K562 (cell line): ENCODE measurements at regions not wholly inside any gene's neighbourhood (a gene's known extent, or its start where the extent isn't known, plus 50 kb on each side); places are given as distances from the start of the nearest gene placed in this dataset.

ENCODE experiments used
- ATF1 ChIP-seq, 2 experiments: fragments of 450-650 bp in 1 of 2; IDR thresholded peaks; 2 replicates each; pipeline ENCODE4 v1.6.1; 2016; ENCODE audit warnings: missing compliant biosample characterization in 1 of 2, missing genetic modification characterization in 1 of 2
- BRF1 ChIP-seq: IDR thresholded peaks from 3 replicates; pipeline ENCODE4 v1.6.1; 2011; ENCODE audit warnings: borderline replicate concordance, mild to moderate bottlenecking; ENCODE audit not compliant: insufficient read length; ENCODE audit errors: extremely low read depth
- L3MBTL2 ChIP-seq: fragments of 450-650 bp; IDR thresholded peaks from 2 replicates; pipeline ENCODE4 v1.6.1; 2016; ENCODE audit warnings: mild to moderate bottlenecking, moderate library complexity
- NFE2 ChIP-seq: IDR thresholded peaks from 2 replicates; pipeline ENCODE4 v1.6.1; 2014; ENCODE audit warnings: antibody characterized with exemption, low read depth
- REST ChIP-seq, 2 experiments: fragments of 450-650 bp; formaldehyde crosslinking in 1 of 2; IDR thresholded peaks; 2 replicates each; pipeline versions ENCODE4 v1.4.0 to v1.6.1; 2014 to 2020; ENCODE audit warnings: mild to moderate bottlenecking in 2 of 2, borderline replicate concordance in 1 of 2, low read depth in 1 of 2
- UBTF ChIP-seq, 2 experiments: IDR thresholded peaks; 2 replicates each; pipeline ENCODE4 v1.6.1; 2012; ENCODE audit warnings: improper control_type of control experiment in 2 of 2, low read depth in 2 of 2, low read length in 2 of 2, borderline replicate concordance in 1 of 2
- TF ChIP-seq, protein P1 (sequence below): fragments of 150-350 bp; IDR thresholded peaks from 2 replicates; pipeline ENCODE4 v1.6.1; 2014; ENCODE audit warnings: low read depth, mild to moderate bottlenecking, low read length, borderline replicate concordance

DNA sequence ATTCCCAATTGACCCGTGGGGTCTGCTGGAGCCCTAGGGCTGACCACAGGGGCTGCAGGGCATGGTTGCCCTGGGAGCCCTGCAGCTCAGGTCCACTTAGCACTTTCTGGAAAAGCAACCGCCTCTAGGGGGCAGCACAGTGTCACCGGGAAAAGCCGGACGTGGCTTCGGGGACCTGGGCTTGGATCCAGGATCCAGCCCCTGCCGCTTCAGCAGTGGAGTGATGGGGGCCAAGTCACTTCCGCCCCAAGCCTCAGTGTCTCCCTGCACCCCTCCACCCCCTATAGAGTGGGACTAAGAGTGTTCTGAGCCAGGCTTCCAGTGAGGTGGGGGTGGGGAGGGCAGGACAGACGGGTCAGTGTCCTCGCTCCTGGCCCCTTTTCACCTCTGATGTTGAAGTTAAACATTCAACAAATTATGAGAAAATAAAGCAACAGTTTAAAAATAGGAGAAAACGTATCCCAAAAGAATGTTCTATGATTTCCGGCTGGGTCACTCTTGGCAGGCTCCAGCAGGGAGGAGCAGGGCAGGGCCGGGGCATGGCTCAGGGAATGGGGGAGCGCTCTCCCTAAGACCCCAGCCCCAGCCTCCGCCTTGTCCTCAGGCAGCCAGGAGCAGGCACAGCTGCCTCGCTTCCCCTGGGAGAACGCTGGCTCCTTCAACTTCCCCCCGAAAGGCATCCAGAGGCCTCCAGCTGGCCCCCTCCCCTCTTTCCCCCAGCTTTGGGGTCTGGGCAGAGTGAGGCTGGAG lies 96.5 kb upstream of the FGF3 start (continued):
- TF ChIP-seq BRF1 (no peak), NFE2 (no peak), UBTF (IDR thresholded peaks at IDR 0.05; ENCODE audit: borderline replicate concordance in 1 of 2, low read depth in 2 of 2, low read length in 2 of 2) (no peak), L3MBTL2 (no peak), REST (IDR thresholded peaks at IDR 0.05; ENCODE audit: borderline replicate concordance) (peak; percentile 52; the same call in 1 of the 2 replicates), REST (CRISPR knock-in tag; IDR thresholded peaks at IDR 0.05; ENCODE audit: low read depth) (no peak), ATF1 (CRISPR knock-in tag; IDR thresholded peaks at IDR 0.05) (no peak), ATF1 (tag; IDR thresholded peaks at IDR 0.05) (no peak)
- TF ChIP-seq, protein P1, sequence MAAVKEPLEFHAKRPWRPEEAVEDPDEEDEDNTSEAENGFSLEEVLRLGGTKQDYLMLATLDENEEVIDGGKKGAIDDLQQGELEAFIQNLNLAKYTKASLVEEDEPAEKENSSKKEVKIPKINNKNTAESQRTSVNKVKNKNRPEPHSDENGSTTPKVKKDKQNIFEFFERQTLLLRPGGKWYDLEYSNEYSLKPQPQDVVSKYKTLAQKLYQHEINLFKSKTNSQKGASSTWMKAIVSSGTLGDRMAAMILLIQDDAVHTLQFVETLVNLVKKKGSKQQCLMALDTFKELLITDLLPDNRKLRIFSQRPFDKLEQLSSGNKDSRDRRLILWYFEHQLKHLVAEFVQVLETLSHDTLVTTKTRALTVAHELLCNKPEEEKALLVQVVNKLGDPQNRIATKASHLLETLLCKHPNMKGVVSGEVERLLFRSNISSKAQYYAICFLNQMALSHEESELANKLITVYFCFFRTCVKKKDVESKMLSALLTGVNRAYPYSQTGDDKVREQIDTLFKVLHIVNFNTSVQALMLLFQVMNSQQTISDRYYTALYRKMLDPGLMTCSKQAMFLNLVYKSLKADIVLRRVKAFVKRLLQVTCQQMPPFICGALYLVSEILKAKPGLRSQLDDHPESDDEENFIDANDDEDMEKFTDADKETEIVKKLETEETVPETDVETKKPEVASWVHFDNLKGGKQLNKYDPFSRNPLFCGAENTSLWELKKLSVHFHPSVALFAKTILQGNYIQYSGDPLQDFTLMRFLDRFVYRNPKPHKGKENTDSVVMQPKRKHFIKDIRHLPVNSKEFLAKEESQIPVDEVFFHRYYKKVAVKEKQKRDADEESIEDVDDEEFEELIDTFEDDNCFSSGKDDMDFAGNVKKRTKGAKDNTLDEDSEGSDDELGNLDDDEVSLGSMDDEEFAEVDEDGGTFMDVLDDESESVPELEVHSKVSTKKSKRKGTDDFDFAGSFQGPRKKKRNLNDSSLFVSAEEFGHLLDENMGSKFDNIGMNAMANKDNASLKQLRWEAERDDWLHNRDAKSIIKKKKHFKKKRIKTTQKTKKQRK, result no peak
